GM12891 (cell line): ENCODE measurements at regions not wholly inside any gene's neighbourhood (a gene's known extent, or its start where the extent isn't known, plus 50 kb on each side); places are given as distances from the start of the nearest gene placed in this dataset.

Experiments used
- PAX5 ChIP-seq: IDR thresholded peaks from 2 replicates; pipeline ENCODE4 v1.6.1; 2011; ENCODE audit warnings: low read length, moderate library complexity, mild to moderate bottlenecking; ENCODE audit not compliant: insufficient read depth, severe bottlenecking
- POLR2A ChIP-seq: IDR thresholded peaks from 2 replicates; pipeline ENCODE4 v1.6.1; 2011; ENCODE audit warnings: low read depth, low read length, control low read depth
- POLR2AphosphoS5 ChIP-seq: IDR thresholded peaks from 2 replicates; pipeline ENCODE4 v1.6.1; 2011; ENCODE audit warnings: low read depth, low read length, control low read depth
- POU2F2 ChIP-seq: IDR thresholded peaks from 2 replicates; pipeline ENCODE4 v1.6.1; 2011; ENCODE audit warnings: low read depth, mild to moderate bottlenecking, control low read depth, low read length, moderate library complexity
- SPI1 ChIP-seq: IDR thresholded peaks from 2 replicates; pipeline ENCODE4 v1.6.1; 2011; ENCODE audit warnings: low read depth, low read length, control low read depth
- TAF1 ChIP-seq: IDR thresholded peaks from 2 replicates; pipeline ENCODE4 v1.6.1; 2011; ENCODE audit warnings: low read depth, low read length, control low read depth

DNA sequence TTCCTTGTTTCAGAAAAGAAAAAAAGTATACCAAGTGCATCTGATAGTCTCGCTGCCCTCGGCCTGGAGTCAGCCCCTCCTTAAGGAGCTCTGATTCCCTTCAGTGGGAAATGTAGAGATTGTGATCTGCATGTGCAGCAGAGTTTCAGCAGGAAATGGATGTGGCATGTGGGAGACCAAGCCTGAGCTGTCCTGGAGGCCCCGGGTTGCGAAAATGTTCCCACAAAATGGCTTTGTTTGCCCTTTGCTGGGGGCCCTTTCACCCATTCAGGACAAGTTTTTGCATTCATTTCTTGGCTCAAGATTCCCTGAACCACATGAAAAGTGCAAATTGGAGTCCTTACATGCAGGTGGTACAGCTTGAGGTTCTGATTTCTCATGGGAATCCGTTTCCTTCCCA is 230.9 kb downstream of the GADD45G start:
- TF ChIP-seq PAX5: no peak
- no peak for TF ChIP-seq POLR2AphosphoS5
- TF ChIP-seq POLR2A: no peak
- TF ChIP-seq TAF1: no peak
- no peak for TF ChIP-seq SPI1
- TF ChIP-seq POU2F2: no peak
